GM12878 (cell line): ENCODE measurements at regions not wholly inside any gene's neighbourhood (a gene's known extent, or its start where the extent isn't known, plus 50 kb on each side); places are given as distances from the start of the nearest gene placed in this dataset.

Experiments
- ATAC-seq: fragments of 200-7000 bp; cut with Tn5 transposase; 3 replicates; pipeline ENCODE4 v1.9.1; 2020; ENCODE audit warnings: mild to moderate bottlenecking, moderate library complexity
- BruUV-seq: library from RNA; stranded (reverse); fragments of 400-500 nt; replicated peaks from 2 replicates; lab custom pipeline; 2021; lab: Mats Ljungman, UMichigan
- CTCF ChIA-PET: fragments of 300-600 bp; sonication (Branson Sonifier 250); formaldehyde crosslinking; extraction: SDS; loops from one replicate; lab custom pipeline; 2021; ENCODE audit warnings: inconsistent platforms; lab: Yijun Ruan, JAX
- POLR2A ChIA-PET: fragments of 350-600 bp; formaldehyde crosslinking; extraction: SDS; loops from one replicate; lab custom pipeline; 2021; ENCODE audit warnings: inconsistent platforms; lab: Charles Lee
- RAD21 ChIA-PET: fragments of 300-600 bp; sonication (Branson Sonifier 250); formaldehyde crosslinking; loops from one replicate; lab custom pipeline; 2023; ENCODE audit warnings: antibody characterized with exemption; ENCODE audit not compliant: unreplicated experiment; lab: Charles Lee
- SMC1A ChIA-PET: fragments of 300-600 bp; sonication (Branson Sonifier 250); formaldehyde crosslinking; loops from one replicate; lab custom pipeline; 2023; ENCODE audit not compliant: unreplicated experiment, uncharacterized antibody; lab: Charles Lee
- DNase-seq: peaks from one replicate; pipeline ENCODE4 v3.0.0-alpha.2; 2011; ENCODE audit warnings: low read depth, low spot score
- FAIRE-seq: peaks from 3 replicates; lab custom pipeline; 2011; peaks lifted over from hg19 to GRCh38; lab: Jason Lieb, UNC
- H2AFZ ChIP-seq: 2 replicates; pipeline ENCODE4 v1.6.0; 2011; ENCODE audit warnings: low read depth, low read length, control low read depth; ENCODE audit not compliant: control insufficient read depth
- H3K27ac ChIP-seq: 2 replicates; pipeline ENCODE4 v1.5.1; 2011; ENCODE audit warnings: control low read depth; ENCODE audit not compliant: control insufficient read depth, insufficient read depth
- H3K27me3 ChIP-seq, 2 experiments: replicated peaks in 1 of 2; 2 replicates each; pipeline versions ENCODE4 v1.6.0 to v1.6.1; 2011; ENCODE audit warnings: low read length in 1 of 2; ENCODE audit not compliant: control insufficient read depth in 2 of 2, insufficient read depth in 2 of 2
- H3K36me3 ChIP-seq, 2 experiments: 2 replicates each; pipeline ENCODE4 v1.5.1; 2011; ENCODE audit warnings: low read length in 1 of 2; ENCODE audit not compliant: control insufficient read depth in 2 of 2, insufficient read depth in 2 of 2
- H3K4me1 ChIP-seq: 2 replicates; pipeline ENCODE4 v1.6.1; 2011; ENCODE audit warnings: mild to moderate bottlenecking, low read length, moderate library complexity, mixed read lengths; ENCODE audit not compliant: control insufficient read depth, insufficient read depth
- H3K4me2 ChIP-seq: 2 replicates; pipeline ENCODE4 v1.6.0; 2011; ENCODE audit warnings: control low read depth; ENCODE audit not compliant: control insufficient read depth, insufficient read depth
- H3K4me3 ChIP-seq: fragments of 200-600 bp; sonication (generic); 2 replicates; pipeline ENCODE4 v1.5.1; 2016
- H3K79me2 ChIP-seq: 2 replicates; pipeline ENCODE4 v1.6.0; 2011; ENCODE audit warnings: low read length; ENCODE audit not compliant: control insufficient read depth, insufficient read depth
- H3K9ac ChIP-seq: 2 replicates; pipeline ENCODE4 v1.8.0; 2011; ENCODE audit warnings: low read length, control low read depth, mixed read lengths; ENCODE audit not compliant: control insufficient read depth, insufficient read depth
- H3K9me3 ChIP-seq: replicated peaks from 3 replicates; pipeline ENCODE4 v1.5.1; 2011; ENCODE audit warnings: mild to moderate bottlenecking, low read length; ENCODE audit not compliant: control insufficient read depth, insufficient read depth
- H4K20me1 ChIP-seq: 2 replicates; pipeline ENCODE4 v1.6.0; 2011; ENCODE audit not compliant: control insufficient read depth, insufficient read depth
- CBFB ChIP-seq: IDR thresholded peaks from 2 replicates; pipeline ENCODE4 v1.6.1; 2016; ENCODE audit warnings: antibody characterized with exemption, low read depth
- CBX5 ChIP-seq: sonication (generic); IDR thresholded peaks from 2 replicates; pipeline ENCODE4 v1.6.1; 2016; ENCODE audit warnings: low read depth, moderate library complexity, mild to moderate bottlenecking, inconsistent platforms
- CEBPB ChIP-seq, 2 experiments: fragments of 150-350 bp in 1 of 2; IDR thresholded peaks; 2 replicates each; pipeline ENCODE4 v1.6.1; 2012 to 2014; ENCODE audit warnings: low read depth in 2 of 2, low read length in 2 of 2, borderline replicate concordance in 1 of 2, inconsistent platforms in 1 of 2
- CHD1 ChIP-seq: IDR thresholded peaks from 2 replicates; pipeline ENCODE4 v1.6.1; 2012; ENCODE audit warnings: low read depth, low read length, improper control_type of control experiment
- CREB1 ChIP-seq: IDR thresholded peaks from 2 replicates; pipeline ENCODE4 v1.6.1; 2012; ENCODE audit warnings: low read depth, mild to moderate bottlenecking, inconsistent platforms
- FOXK2 ChIP-seq: fragments of 450-650 bp; IDR thresholded peaks from 2 replicates; pipeline ENCODE4 v1.6.1; 2017; ENCODE audit warnings: mild to moderate bottlenecking, moderate library complexity
- MEF2A ChIP-seq: IDR thresholded peaks from 2 replicates; pipeline ENCODE4 v1.6.1; 2011; ENCODE audit warnings: low read depth, mild to moderate bottlenecking, low read length, moderate library complexity; ENCODE audit not compliant: insufficient read depth
- MTA3 ChIP-seq: IDR thresholded peaks from 2 replicates; pipeline ENCODE4 v1.6.1; 2012; ENCODE audit warnings: low read length, inconsistent platforms, borderline replicate concordance
- POLR2AphosphoS5 ChIP-seq: IDR thresholded peaks from 2 replicates; pipeline ENCODE4 v1.6.1; 2011; ENCODE audit warnings: mild to moderate bottlenecking, low read length, inconsistent platforms
- RAD21 ChIP-seq: IDR thresholded peaks from 2 replicates; pipeline ENCODE4 v1.6.1; 2011; ENCODE audit warnings: mild to moderate bottlenecking, low read depth, low read length, moderate library complexity; ENCODE audit not compliant: insufficient read depth
- RBBP5 ChIP-seq: fragments of 200-600 bp; sonication (generic); conservative IDR thresholded peaks from 2 replicates; pipeline ENCODE4 v1.6.1; 2016
- SMARCA5 ChIP-seq: fragments of 450-650 bp; IDR thresholded peaks from 2 replicates; pipeline ENCODE4 v1.6.1; 2017; ENCODE audit warnings: mild to moderate bottlenecking
- SPI1 ChIP-seq: IDR thresholded peaks from 2 replicates; pipeline ENCODE4 v1.6.1; 2011; ENCODE audit warnings: low read depth, mild to moderate bottlenecking, low read length, moderate library complexity, borderline replicate concordance; ENCODE audit not compliant: insufficient read depth
- TBL1XR1 ChIP-seq: IDR thresholded peaks from 2 replicates; pipeline ENCODE4 v1.6.1; 2012; ENCODE audit warnings: low read depth, low read length, improper control_type of control experiment
- WGBS: methylation state at CpG from one replicate; pipeline ENCODE4 v1.1.6; 2016; ENCODE audit warnings: low lambda C conversion rate; ENCODE audit not compliant: insufficient replicate concordance, insufficient coverage; ENCODE audit errors: missing lambda C conversion rate; 5-methylcytosine and 5-hydroxymethylcytosine counted together
- in situ Hi-C: fragments of 300-500 bp; cut with MboI; formaldehyde crosslinking; loops from 9 replicates; pipeline ENCODE4 v1.14.3; 2018; ENCODE audit warnings: mixed read lengths
- intact Hi-C: fragments of 100-400 bp; cut with micrococcal nuclease; formaldehyde crosslinking; loops from one replicate; pipeline ENCODE4 v1.14.2; 2022; ENCODE audit not compliant: unreplicated experiment

DNA sequence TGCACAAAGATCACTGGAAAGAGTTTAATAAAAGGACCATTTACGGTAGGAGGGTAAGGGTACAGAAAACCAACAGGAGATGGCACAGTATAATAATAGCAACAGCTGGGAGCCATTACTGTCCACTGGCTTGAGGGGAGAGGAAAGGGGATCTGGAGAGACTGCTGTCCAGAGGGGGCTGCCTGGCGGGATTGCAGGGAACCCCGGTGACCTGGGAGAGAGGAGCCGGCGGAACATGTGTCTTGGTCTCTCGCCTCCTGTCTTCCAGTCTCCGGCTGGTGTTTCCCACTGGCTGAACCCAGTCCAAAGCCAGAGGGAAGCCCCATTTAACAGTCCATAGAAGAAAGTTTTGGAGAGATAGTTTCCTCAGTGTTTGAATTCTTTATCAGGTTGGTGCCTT is 57.5 kb upstream of the PODXL start:
- H3K4me3 ChIP-seq, result no peak overlapping the region
- ATAC-seq (no peak), FAIRE-seq (no peak), DNase-seq (no peak)
- in situ Hi-C loops, result no loop called here
- no peaks in the 10 kb centered on the region for H4K20me1 ChIP-seq
- no peaks in the 10 kb centered on the region for H3K36me3 ChIP-seq
- H3K9ac ChIP-seq, result no peak overlapping the region
- CTCF ChIA-PET, result no interaction called here
- WGBS, result 67% methylated on average over 7 of the region's 7 CpGs
- no peak for TF ChIP-seq SMARCA5
- TF ChIP-seq POLR2AphosphoS5, result no peak
- no peak for TF ChIP-seq RAD21
- TF ChIP-seq CBX5, result no peak
- TF ChIP-seq CHD1, result no peak
- no peak for TF ChIP-seq MTA3
- no peak for TF ChIP-seq MEF2A
- TF ChIP-seq TBL1XR1, result no peak
- no peak overlapping the region for H3K27ac ChIP-seq
- no peaks in the 10 kb centered on the region; a peak in 1 of 4 replicates for H3K27me3 ChIP-seq
- H3K79me2 ChIP-seq, result no peaks in the 10 kb centered on the region
- SMC1A ChIA-PET, result no interaction called here
- RAD21 ChIA-PET, result no interaction called here
- no peak overlapping the region for H3K4me2 ChIP-seq
- POLR2A ChIA-PET, result no interaction called here
- H3K9me3 ChIP-seq, result no peaks in the 10 kb centered on the region
- BruUV-seq, result no TSS peak
- no peaks in the 10 kb centered on the region for H3K4me1 ChIP-seq
- H2AFZ ChIP-seq, result no peak overlapping the region
- intact Hi-C loops, result no loop called here

DNA sequence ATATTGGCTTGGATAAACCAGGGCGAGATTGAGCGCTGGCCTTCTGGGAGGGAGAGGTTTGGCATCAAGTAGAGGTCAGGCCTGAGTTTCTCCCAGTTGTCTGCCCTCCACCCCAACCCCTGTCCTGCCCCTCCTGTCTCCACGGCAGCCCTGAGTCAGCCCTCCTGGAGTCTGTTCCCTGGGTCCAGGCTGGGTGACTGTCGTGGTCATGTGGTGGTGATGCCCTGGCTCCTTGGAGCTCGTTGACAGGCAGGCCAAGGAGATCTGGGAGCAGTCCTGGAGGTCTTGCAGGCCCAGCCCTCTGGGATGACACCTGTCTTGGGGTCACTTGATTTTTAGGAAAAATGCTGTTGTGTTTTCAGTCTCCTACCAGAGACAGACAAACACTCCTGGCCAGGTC is 53.6 kb upstream of the PODXL start:
- no peak overlapping the region for H2AFZ ChIP-seq
- no peaks in the 10 kb centered on the region for H3K79me2 ChIP-seq
- POLR2A ChIA-PET, result no interaction called here
- DNase-seq, result no peak
- RAD21 ChIA-PET, result no interaction called here
- TF ChIP-seq FOXK2 (no peak), RBBP5 (no peak), CREB1 (no peak), CBFB (no peak), CEBPB (IDR thresholded peaks at IDR 0.05; ENCODE audit: borderline replicate concordance in 1 of 2, low read depth in 2 of 2, low read length in 2 of 2) (no peak), SPI1 (no peak)
- CTCF ChIA-PET, result no interaction called here
- no TSS peak for BruUV-seq
- 14% methylated on average over 5 of the region's 5 CpGs for WGBS
- H3K4me1 ChIP-seq, result no peaks in the 10 kb centered on the region
- no peak for FAIRE-seq
- no peak overlapping the region for H3K4me3 ChIP-seq
- no peaks in the 10 kb centered on the region for H3K36me3 ChIP-seq
- H3K27ac ChIP-seq, result no peak overlapping the region
- peaks cover 0 to 2% of the 10 kb centered on the region in 2 experiments; a peak in 2 of 4 replicates for H3K27me3 ChIP-seq
- in situ Hi-C loops, result no loop called here
- no peaks in the 10 kb centered on the region for H4K20me1 ChIP-seq
- no peaks in the 10 kb centered on the region for H3K9me3 ChIP-seq
- SMC1A ChIA-PET, result interaction anchor here (0.6 kb wide), 1 partner anchor 293 kb away, joined by 3 read pairs; no protein-coding TSS in a partner anchor
- intact Hi-C loops, result no loop called here
- no peak for ATAC-seq
- no peak overlapping the region for H3K9ac ChIP-seq
- no peak overlapping the region for H3K4me2 ChIP-seq
